Prostate gland (tissue), 2 donors: ENCODE measurements at regions not wholly inside any gene's neighbourhood (a gene's known extent, or its start where the extent isn't known, plus 50 kb on each side); places are given as distances from the start of the nearest gene placed in this dataset.
"Not testable (repeated sequence)": the region's sequence is repeated elsewhere in the genome, so short reads cannot be mapped to it uniquely, and the experiment has no call there.

Experiments used
- DNase-seq: peaks from one replicate; pipeline ENCODE4 v3.0.0-alpha.2; 2019; ENCODE audit warnings: low spot score
- H3K27ac ChIP-seq, 2 donors: fragments of 200-600 bp; sonication (generic); 2 replicates each; pipeline ENCODE4 v1.5.1; 2017 to 2019
- H3K27me3 ChIP-seq: fragments of 200-600 bp; sonication (generic); replicated peaks from 2 replicates; pipeline ENCODE4 v1.5.1; 2019; ENCODE audit not compliant: insufficient read depth
- H3K36me3 ChIP-seq, 2 donors: fragments of 200-600 bp; sonication (generic); 1 replicate in 1 of 2; 2 replicates in 1 of 2; pipeline versions ENCODE4 v1.5.1 to v1.8.1; 2017 to 2019
- H3K4me1 ChIP-seq: fragments of 200-600 bp; sonication (generic); replicated peaks from 2 replicates; pipeline ENCODE4 v1.5.1; 2019
- H3K4me3 ChIP-seq, 2 donors: fragments of 200-600 bp; sonication (generic); 2 replicates each; pipeline ENCODE4 v1.5.1; 2017 to 2019
- H3K9me3 ChIP-seq: fragments of 200-600 bp; sonication (generic); 2 replicates; pipeline ENCODE4 v1.5.1; 2017
- POLR2A ChIP-seq: fragments of 450-650 bp; IDR thresholded peaks from one replicate; pipeline ENCODE4 v1.6.1; 2016; ENCODE audit warnings: antibody characterized with exemption, mild to moderate bottlenecking
- POLR2AphosphoS5 ChIP-seq: sonication (generic); formaldehyde crosslinking; IDR thresholded peaks from one replicate; pipeline ENCODE4 v1.6.1; 2017; ENCODE audit warnings: antibody characterized with exemption
- whole genome bisulfite sequencing: methylation state at CpG from one replicate; pipeline ENCODE4 v1.1.5; 2018; 5-methylcytosine and 5-hydroxymethylcytosine counted together
- intact Hi-C: fragments of 100-400 bp; cut with DNase I; formaldehyde crosslinking; loops from one replicate; pipeline ENCODE4 v1.14.2; 2022
- TF ChIP-seq, protein P1 (sequence below), 4 experiments: fragments of 200-600 bp in 2 of 4; fragments of 450-650 bp in 2 of 4; sonication (generic) in 2 of 4; IDR thresholded peaks; 1 replicate in 3 of 4; 2 replicates in 1 of 4; pipeline ENCODE4 v1.5.1; 2016 to 2019; ENCODE audit warnings: antibody characterized with exemption in 4 of 4, mild to moderate bottlenecking in 2 of 4, moderate library complexity in 2 of 4

DNA sequence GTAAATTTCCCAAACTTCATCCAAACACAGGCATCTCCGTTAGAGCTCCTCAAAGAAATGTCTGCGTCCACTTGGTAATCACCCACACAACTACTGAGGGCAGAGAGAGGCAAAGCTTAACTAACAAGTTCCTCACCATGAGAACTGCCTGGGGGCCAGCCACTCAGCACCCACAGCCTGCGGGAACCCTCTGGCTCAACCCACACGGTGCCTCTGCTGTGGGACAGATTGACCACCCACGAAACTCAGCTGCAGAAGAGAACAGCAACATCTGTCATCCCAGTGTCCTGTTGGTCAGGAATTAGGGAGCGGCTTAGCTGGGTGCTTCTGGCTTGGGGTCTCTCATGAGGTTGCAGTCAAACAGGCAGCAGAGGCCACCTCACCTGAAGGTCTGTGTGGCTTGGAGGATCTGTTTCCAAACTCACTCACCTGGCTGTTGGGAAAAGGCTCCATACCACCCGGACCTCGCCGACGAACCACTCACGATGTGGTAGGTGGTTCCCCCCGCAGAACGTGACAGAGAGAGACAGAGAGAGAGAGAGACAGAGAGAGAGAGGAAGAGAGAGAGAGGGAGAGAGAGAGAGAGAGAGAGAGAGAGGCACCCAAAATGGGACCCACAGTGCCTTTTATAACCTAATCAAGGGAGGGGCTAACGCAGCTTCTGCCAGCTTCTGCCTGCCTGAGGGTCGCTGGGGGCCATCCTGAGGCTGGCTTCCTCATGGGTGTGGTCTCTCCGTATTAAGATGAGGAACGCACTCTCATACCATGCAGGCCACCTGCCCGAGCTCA is 103.5 kb downstream of the OLFM1 start:
- WGBS = 73% methylated on average over 18 of the region's 18 CpGs
- TF ChIP-seq POLR2A (no peak), POLR2AphosphoS5 (no peak)
- TF ChIP-seq, protein P1, sequence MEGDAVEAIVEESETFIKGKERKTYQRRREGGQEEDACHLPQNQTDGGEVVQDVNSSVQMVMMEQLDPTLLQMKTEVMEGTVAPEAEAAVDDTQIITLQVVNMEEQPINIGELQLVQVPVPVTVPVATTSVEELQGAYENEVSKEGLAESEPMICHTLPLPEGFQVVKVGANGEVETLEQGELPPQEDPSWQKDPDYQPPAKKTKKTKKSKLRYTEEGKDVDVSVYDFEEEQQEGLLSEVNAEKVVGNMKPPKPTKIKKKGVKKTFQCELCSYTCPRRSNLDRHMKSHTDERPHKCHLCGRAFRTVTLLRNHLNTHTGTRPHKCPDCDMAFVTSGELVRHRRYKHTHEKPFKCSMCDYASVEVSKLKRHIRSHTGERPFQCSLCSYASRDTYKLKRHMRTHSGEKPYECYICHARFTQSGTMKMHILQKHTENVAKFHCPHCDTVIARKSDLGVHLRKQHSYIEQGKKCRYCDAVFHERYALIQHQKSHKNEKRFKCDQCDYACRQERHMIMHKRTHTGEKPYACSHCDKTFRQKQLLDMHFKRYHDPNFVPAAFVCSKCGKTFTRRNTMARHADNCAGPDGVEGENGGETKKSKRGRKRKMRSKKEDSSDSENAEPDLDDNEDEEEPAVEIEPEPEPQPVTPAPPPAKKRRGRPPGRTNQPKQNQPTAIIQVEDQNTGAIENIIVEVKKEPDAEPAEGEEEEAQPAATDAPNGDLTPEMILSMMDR (IDR thresholded peaks at IDR 0.05) = no peak
- H3K27me3 ChIP-seq = peaks cover 6% of the 10 kb centered on the region

DNA sequence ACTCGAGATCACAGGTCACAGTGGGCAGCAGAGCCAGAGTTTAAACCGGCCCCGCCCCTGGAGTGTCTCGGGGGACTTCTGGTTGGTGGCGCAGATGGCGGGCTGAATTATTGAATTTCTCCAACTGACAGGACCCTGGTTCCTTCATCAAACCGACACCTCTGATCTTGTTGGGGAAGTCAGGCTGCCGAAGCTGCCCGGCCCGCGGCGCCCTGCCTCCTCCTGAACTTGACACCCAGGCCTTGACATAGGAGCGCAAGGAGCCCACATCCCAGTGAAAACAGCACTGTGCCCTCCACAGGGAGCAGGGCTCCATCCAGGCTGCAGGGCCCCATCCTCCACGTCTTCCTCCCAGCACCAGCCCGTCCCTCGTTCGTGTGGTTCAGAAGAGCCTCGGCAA is 105.2 kb downstream of the OLFM1 start:
- intact Hi-C loops = no loop called here
- no peaks in the 10 kb centered on the region for H3K4me1 ChIP-seq
- DNase-seq = no peak
- H3K27ac ChIP-seq = no peak overlapping the region
- WGBS = 76% methylated on average over 18 of the region's 18 CpGs
- H3K9me3 ChIP-seq = no peaks in the 10 kb centered on the region
- TF ChIP-seq POLR2A (no peak), POLR2AphosphoS5 (no peak)
- TF ChIP-seq, protein P1 (IDR thresholded peaks at IDR 0.05) = no peak
- H3K27me3 ChIP-seq = peaks cover 6% of the 10 kb centered on the region
- H3K36me3 ChIP-seq = no peaks in the 10 kb centered on the region
- no peak overlapping the region for H3K4me3 ChIP-seq

More for the DNA sequence above, 103.5 kb downstream of the OLFM1 start:
- Histone ChIP-seq H3K27ac (no peak overlapping the region), H3K36me3 (no peaks in the 10 kb centered on the region), H3K4me3 (no peak overlapping the region), H3K4me1 (no peaks in the 10 kb centered on the region), H3K9me3 (no peaks in the 10 kb centered on the region)
- DNase-seq = no peak
- intact Hi-C loops = no loop called here

DNA sequence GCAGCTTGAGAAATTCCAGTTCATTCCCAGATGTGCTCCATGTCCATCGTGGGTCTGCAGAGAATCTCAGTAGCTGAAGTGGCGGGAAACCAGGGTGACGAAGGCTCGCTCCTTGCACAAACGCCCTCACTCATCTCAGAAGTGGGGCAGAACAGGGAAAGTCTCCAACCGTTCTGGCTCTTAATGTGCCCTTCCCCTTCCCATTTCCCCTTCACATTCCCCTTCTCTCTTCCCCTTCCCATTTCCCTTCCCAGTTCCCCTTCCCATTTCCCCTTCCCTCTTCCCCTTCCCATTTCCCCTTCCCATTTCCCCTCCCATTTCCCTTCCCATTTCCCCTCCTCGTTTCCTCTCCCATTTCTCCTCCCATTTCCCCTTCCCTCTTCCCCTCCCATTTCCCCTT is 108.5 kb downstream of the OLFM1 start:
- H3K9me3 ChIP-seq, H3K4me1 ChIP-seq, DNase-seq, H3K36me3 ChIP-seq, H3K4me3 ChIP-seq, H3K27ac ChIP-seq, intact Hi-C loops: not testable (repeated sequence)
- H3K27me3 ChIP-seq = peaks cover 14% of the 10 kb centered on the region
- WGBS = 81% methylated on average over 7 of the region's 7 CpGs

DNA sequence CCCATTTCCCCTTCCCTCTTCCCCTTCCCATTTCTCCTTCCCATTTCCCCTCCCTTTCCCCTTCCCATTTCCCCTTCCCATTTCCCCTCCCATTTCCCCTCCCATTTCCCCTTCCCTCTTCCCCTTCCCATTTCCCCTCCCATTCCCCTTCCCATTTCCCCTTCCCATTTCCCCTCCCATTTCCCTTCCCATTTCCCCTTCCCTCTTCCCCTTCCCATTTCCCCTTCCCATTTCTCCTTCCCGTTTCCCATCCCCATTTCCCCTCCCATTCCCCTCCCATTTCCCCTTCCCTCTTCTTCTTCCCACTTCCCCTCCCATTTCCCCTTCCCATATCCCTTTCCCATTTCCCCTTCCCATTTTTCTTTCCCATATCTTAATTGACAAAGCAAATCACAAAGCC is 109.0 kb downstream of the OLFM1 start:
- no peaks in the 10 kb centered on the region for H3K36me3 ChIP-seq
- H3K27ac ChIP-seq = no peak overlapping the region
- peaks cover 14% of the 10 kb centered on the region for H3K27me3 ChIP-seq
- H3K4me1 ChIP-seq = no peaks in the 10 kb centered on the region
- H3K4me3 ChIP-seq = no peak overlapping the region
- intact Hi-C loops = no loop called here
- DNase-seq = no peak
- H3K9me3 ChIP-seq = no peaks in the 10 kb centered on the region
- no peak for TF ChIP-seq POLR2AphosphoS5
- TF ChIP-seq, protein P1 (IDR thresholded peaks at IDR 0.05) = no peak
- no peak for TF ChIP-seq POLR2A
- whole genome bisulfite sequencing = 71% methylated on average over 1 of the region's 1 CpG

DNA sequence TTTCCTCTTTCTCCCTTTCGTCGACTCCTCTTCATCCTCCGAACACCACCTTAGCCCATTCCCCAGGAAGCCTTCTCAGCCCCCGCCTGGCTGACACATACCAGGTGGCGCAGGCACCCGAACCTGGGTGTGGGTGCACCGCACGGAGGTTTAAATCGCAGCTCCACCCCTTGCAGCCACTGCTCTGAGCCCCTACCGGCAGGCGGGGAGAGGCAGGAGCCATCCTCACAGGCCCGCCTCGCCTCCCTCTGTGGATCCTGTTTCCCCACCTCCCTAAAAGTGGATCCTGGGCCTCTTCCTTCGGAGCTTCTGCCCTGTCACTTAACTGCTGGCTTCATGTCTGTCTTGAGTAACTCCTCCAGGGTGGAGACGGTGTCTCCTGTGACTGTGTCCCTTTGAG is 110.7 kb downstream of the OLFM1 start:
- Histone ChIP-seq H3K4me3 (no peak overlapping the region), H3K36me3 (no peaks in the 10 kb centered on the region), H3K27me3 (peaks cover 14% of the 10 kb centered on the region), H3K27ac (no peak overlapping the region), H3K9me3 (no peaks in the 10 kb centered on the region), H3K4me1 (no peaks in the 10 kb centered on the region)
- intact Hi-C loops = no loop called here
- WGBS = 37% methylated on average over 15 of the region's 15 CpGs
- TF ChIP-seq, protein P1 (IDR thresholded peaks at IDR 0.05) = no peak
- TF ChIP-seq POLR2A (no peak), POLR2AphosphoS5 (no peak)
- DNase-seq = no peak
